Coronary artery (tissue), 2 donors: ENCODE measurements at regions not wholly inside any gene's neighbourhood (a gene's known extent, or its start where the extent isn't known, plus 50 kb on each side); places are given as distances from the start of the nearest gene placed in this dataset.

ENCODE experiments used
- DNase-seq: peaks from one replicate; pipeline ENCODE4 v3.0.0-alpha.2; 2017; ENCODE audit warnings: low spot score
- H3K27ac ChIP-seq, 2 donors: fragments of 200-600 bp; sonication (generic); one replicate each; pipeline ENCODE4 v1.5.1; 2016 to 2019
- H3K4me3 ChIP-seq: fragments of 200-600 bp; sonication (generic); 2 replicates; pipeline ENCODE4 v1.5.1; 2016; ENCODE audit warnings: mild to moderate bottlenecking, moderate library complexity
- TF ChIP-seq, protein P1 (sequence below): fragments of 200-600 bp; sonication (generic); IDR thresholded peaks from one replicate; pipeline ENCODE4 v1.5.1; 2019; ENCODE audit warnings: antibody characterized with exemption

DNA sequence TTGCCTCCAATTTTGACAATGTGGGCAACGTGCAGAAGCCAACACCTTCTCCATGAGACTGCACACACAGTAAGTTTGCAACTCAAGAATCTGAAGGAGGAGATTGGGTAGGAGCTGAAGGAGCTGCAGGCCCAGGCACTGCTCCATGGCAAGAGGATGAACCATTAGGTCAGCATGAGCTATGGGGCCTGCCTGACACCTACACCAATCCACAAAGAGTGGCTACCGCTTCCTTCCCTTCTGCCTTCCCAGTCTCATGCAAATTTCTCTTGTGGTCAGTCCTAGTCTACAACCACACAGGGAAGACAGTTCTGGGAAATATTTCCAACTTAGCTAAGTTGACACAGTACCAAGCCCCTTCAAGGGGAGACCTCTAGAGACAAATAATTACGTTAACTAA lies 142.0 kb upstream of the ADO start:
- Histone ChIP-seq H3K4me3 (no peak overlapping the region), H3K27ac (no peak overlapping the region)
- no peak for DNase-seq
- TF ChIP-seq, protein P1, sequence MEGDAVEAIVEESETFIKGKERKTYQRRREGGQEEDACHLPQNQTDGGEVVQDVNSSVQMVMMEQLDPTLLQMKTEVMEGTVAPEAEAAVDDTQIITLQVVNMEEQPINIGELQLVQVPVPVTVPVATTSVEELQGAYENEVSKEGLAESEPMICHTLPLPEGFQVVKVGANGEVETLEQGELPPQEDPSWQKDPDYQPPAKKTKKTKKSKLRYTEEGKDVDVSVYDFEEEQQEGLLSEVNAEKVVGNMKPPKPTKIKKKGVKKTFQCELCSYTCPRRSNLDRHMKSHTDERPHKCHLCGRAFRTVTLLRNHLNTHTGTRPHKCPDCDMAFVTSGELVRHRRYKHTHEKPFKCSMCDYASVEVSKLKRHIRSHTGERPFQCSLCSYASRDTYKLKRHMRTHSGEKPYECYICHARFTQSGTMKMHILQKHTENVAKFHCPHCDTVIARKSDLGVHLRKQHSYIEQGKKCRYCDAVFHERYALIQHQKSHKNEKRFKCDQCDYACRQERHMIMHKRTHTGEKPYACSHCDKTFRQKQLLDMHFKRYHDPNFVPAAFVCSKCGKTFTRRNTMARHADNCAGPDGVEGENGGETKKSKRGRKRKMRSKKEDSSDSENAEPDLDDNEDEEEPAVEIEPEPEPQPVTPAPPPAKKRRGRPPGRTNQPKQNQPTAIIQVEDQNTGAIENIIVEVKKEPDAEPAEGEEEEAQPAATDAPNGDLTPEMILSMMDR, result no peak

DNA sequence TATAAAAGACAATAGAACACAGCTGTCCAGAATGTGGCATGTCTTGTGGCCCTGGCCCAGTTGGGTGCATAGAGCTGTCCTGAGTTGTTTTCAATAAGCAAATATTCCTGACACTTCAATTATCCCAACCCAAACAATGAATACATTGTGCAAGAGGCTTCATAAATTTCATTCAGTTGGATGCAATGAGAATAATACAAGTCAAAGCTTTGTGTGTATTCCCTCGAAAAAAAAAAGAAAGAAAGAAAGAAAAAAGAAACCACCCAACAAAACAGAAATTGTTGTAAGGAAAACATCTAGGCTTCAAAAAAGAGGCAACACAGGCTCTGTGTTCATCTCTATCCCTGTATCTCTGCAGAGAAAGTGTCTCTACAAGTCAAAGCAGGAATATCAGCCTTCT lies 138.7 kb upstream of the ADO start:
- no peak for DNase-seq
- TF ChIP-seq, protein P1, result no peak
- Histone ChIP-seq H3K4me3 (no peak overlapping the region), H3K27ac (no peak overlapping the region)

DNA sequence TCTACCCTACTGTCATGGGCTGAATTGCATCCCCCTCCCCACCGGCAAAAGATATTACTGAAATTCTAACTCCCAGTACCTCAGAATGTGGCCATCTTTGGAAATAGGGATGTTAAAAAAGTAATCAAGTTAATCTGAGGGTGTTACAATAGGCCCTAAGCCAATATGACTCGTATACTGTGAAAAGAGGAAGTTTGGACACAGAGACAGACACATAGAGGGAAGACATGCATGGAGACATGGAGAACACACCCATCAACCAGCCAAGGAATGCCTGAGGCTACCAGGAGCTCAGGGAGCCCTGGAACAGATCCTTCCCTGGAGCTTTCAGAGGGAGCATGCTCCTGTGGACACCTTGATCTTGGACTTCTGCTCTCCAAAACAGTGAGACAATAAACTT lies 138.2 kb upstream of the ADO start:
- DNase-seq, result no peak
- Histone ChIP-seq H3K27ac (no peak overlapping the region), H3K4me3 (no peak overlapping the region)
- TF ChIP-seq, protein P1, result no peak

DNA sequence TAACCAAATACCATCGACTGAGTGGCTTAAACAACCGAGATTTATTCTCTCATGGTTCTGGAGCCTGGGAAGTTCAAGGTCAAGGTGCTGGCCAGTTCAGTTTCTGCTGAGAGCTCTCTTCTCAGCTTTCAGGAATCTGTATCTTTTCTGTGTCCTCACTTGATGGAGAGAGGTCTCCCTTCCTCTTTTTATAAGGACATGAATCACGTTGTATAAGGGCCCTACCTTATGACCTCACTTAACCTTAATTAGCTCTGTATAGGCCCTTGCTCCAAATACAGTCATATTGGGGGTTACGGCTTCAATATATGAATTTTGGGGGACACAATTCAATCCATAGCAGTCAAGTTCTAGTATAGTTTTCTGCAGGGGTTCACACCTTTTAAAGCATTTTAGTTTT lies 135.2 kb upstream of the ADO start:
- TF ChIP-seq, protein P1, result no peak
- no peak for DNase-seq
- Histone ChIP-seq H3K27ac (no peak overlapping the region), H3K4me3 (no peak overlapping the region)

DNA sequence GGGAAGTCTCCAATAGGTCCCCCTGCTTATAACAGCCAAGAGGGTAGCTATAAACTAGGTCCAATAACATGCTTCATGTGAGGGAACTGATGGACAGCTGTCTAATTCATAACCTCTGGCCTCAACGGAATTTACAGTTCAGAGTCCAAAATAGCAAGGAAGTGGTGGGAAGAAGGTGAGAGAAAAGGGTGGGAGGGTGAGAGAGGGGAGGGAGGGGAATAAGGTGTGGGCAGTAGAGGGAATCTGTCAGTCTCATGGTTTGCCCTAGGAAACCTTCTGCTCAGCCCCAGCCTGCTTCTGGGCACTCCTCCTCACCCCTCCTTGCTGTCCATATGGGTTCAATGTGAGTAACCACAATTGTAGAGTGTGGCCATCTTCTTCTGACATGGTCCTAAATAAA lies 133.4 kb upstream of the ADO start:
- TF ChIP-seq, protein P1, result no peak
- Histone ChIP-seq H3K4me3 (no peak overlapping the region), H3K27ac (no peak overlapping the region)
- DNase-seq, result no peak

DNA sequence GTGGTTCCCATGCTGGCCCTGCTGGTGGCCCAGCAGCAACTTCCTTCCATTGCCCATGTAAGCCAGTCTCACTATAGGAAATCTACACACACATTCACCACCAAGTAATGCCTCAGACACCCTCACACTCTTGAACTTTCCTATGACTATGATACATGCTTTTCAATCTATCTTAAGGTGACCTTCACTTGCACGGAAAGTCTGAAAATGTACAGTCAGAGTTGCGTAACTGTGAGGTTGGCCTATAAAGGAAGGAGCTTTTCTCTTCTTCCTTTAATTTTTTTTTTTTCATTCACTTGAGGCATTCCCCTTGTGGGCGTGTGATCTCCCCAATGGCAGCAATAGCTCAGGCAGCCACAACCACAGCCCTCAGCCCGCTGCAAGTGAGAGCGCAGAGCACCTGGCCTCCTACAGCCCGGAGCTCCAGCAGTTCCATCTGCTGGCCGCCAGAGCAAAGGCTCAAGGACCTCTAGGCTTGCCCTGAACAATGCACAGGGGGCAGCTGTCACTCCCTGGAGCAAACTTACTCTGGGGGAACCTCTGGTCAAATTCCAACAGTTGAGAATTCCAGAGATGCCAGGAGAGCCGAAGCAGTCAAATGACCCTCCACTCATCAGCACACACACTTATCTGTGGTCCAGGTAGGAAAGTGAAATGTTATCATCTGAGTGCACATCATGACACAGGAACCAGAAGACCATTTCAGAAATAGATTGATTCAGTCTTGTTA lies 123.1 kb upstream of the ADO start:
- no peak for DNase-seq
- Histone ChIP-seq H3K4me3 (no peak overlapping the region), H3K27ac (no peak overlapping the region)
- TF ChIP-seq, protein P1, result no peak

DNA sequence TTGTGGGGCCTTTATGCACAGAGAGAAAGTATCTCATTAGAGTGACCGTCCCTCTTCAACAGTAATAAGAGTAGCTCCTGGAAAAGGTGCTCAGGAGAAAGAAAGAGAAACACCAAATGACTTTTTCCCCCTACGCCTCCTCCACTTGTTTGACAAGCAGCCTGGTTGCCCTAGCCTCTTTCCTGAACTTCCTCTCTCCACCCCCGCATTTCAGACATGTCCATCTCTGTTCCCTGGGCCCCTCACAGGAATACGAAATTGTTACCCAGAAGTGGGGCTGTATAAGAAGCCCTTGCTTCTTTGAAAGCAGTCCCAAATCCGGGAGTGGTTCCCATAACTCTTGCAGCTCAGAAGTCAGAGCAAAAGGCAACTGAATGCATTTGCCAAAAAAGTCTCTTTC lies 119.6 kb upstream of the ADO start:
- H3K27ac ChIP-seq, result no peak overlapping the region
- DNase-seq, result no peak
- no peak overlapping the region for H3K4me3 ChIP-seq
- TF ChIP-seq, protein P1, result no peak
